ENCODE measurements at regions not wholly inside any gene's neighbourhood (a gene's known extent, or its start where the extent isn't known, plus 50 kb on each side); places are given as distances from the start of the nearest gene placed in this dataset.

GRCh38 chr7:40965774-40966173, 737.1 kb downstream of the INHBA start:
- intact Hi-C loops (cut with DNase I) = no loop called here
- no peaks in the 10 kb centered on the region for H3K27me3 ChIP-seq (replicated peaks; ENCODE audit: insufficient read depth)
- H3K36me3 ChIP-seq = no peaks in the 10 kb centered on the region
- WGBS = 92% methylated on average over 1 of the region's 1 CpG
- peaks cover 5% of the 10 kb centered on the region for H3K4me1 ChIP-seq (replicated peaks)
- no peak for DNase-seq (ENCODE audit: low spot score)
- no peak for TF ChIP-seq POLR2A (IDR thresholded peaks at IDR 0.05)
- no peak overlapping the region for H3K27ac ChIP-seq
- no peaks in the 10 kb centered on the region for H3K9me3 ChIP-seq
- no peak overlapping the region for H3K4me3 ChIP-seq

DNA sequence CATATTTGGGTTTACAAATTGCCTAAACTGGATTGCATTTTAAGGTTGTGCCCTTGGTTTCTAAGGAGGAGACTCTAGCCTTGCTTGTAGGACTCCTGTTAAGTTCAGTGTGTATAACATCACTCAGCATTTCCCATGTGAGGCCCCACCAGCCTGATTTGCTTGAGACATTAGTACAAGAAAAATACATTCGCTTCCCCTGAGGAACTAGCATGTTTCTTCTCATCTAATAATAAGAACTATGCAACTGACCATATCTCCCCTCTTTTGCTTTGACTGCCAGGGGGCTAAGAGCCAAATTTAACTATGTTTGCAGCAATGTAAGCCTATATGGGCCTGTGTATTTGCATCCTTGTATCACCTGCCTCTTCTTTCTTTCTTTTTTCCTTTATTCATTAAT, 737.9 kb downstream of the INHBA start:
- H3K36me3 ChIP-seq = no peaks in the 10 kb centered on the region
- no peak overlapping the region for H3K27ac ChIP-seq
- H3K4me3 ChIP-seq = no peak overlapping the region
- WGBS = 94% methylated on average over 1 of the region's 1 CpG
- no peaks in the 10 kb centered on the region for H3K27me3 ChIP-seq (replicated peaks; ENCODE audit: insufficient read depth)
- H3K9me3 ChIP-seq = no peaks in the 10 kb centered on the region
- H3K4me1 ChIP-seq (replicated peaks) = peaks cover 5% of the 10 kb centered on the region
- intact Hi-C loops (cut with DNase I) = no loop called here
- no peak for DNase-seq (ENCODE audit: low spot score)
- TF ChIP-seq POLR2A (IDR thresholded peaks at IDR 0.05) (no peak), POLR2AphosphoS5 (IDR thresholded peaks at IDR 0.05) (no peak)
- TF ChIP-seq, protein P1, sequence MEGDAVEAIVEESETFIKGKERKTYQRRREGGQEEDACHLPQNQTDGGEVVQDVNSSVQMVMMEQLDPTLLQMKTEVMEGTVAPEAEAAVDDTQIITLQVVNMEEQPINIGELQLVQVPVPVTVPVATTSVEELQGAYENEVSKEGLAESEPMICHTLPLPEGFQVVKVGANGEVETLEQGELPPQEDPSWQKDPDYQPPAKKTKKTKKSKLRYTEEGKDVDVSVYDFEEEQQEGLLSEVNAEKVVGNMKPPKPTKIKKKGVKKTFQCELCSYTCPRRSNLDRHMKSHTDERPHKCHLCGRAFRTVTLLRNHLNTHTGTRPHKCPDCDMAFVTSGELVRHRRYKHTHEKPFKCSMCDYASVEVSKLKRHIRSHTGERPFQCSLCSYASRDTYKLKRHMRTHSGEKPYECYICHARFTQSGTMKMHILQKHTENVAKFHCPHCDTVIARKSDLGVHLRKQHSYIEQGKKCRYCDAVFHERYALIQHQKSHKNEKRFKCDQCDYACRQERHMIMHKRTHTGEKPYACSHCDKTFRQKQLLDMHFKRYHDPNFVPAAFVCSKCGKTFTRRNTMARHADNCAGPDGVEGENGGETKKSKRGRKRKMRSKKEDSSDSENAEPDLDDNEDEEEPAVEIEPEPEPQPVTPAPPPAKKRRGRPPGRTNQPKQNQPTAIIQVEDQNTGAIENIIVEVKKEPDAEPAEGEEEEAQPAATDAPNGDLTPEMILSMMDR (IDR thresholded peaks at IDR 0.05) = no peak

GRCh38 chr7:40964610-40965009, 738.3 kb downstream of the INHBA start:
- Histone ChIP-seq H3K36me3 (no peaks in the 10 kb centered on the region), H3K4me3 (no peak overlapping the region), H3K4me1 (replicated peaks) (peaks cover 5% of the 10 kb centered on the region), H3K27me3 (replicated peaks; ENCODE audit: insufficient read depth) (no peaks in the 10 kb centered on the region), H3K9me3 (no peaks in the 10 kb centered on the region), H3K27ac (no peak overlapping the region)
- DNase-seq (ENCODE audit: low spot score) = no peak
- WGBS = 89% methylated on average over 2 of the region's 2 CpGs
- TF ChIP-seq POLR2A (IDR thresholded peaks at IDR 0.05) (no peak), POLR2AphosphoS5 (IDR thresholded peaks at IDR 0.05) (no peak)
- TF ChIP-seq, protein P1 (IDR thresholded peaks at IDR 0.05) = no peak
- intact Hi-C loops (cut with DNase I) = no loop called here

DNA sequence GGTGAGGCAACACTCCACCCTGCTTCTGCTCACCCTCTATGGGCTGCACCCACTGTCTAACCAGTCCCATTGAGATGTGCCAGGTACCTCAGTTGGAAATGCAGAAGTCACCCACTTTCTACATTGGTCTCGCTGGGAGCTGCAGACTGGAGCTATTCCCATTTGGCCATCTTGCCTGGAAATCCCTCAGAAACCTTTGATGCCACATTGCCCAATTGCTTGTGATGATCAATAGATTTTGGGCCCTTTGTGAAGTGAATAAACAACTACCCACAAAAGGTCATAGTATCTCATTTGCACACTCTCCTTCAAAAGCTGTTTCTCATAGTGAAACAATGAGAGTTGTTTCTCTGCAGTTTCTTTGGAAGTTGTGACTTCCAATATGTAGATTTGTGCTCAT, 742.9 kb downstream of the INHBA start:
- no peaks in the 10 kb centered on the region for H3K4me1 ChIP-seq (replicated peaks)
- TF ChIP-seq, protein P1 (IDR thresholded peaks at IDR 0.05) = no peak
- TF ChIP-seq POLR2A (IDR thresholded peaks at IDR 0.05) (no peak), POLR2AphosphoS5 (IDR thresholded peaks at IDR 0.05) (no peak)
- H3K27me3 ChIP-seq (replicated peaks; ENCODE audit: insufficient read depth) = no peaks in the 10 kb centered on the region
- no peak overlapping the region for H3K27ac ChIP-seq
- no peaks in the 10 kb centered on the region for H3K9me3 ChIP-seq
- no peak for DNase-seq (ENCODE audit: low spot score)
- no peak overlapping the region for H3K4me3 ChIP-seq
- intact Hi-C loops (cut with DNase I) = no loop called here
- no peaks in the 10 kb centered on the region for H3K36me3 ChIP-seq
- 100% methylated on average over 1 of the region's 1 CpG for WGBS

DNA sequence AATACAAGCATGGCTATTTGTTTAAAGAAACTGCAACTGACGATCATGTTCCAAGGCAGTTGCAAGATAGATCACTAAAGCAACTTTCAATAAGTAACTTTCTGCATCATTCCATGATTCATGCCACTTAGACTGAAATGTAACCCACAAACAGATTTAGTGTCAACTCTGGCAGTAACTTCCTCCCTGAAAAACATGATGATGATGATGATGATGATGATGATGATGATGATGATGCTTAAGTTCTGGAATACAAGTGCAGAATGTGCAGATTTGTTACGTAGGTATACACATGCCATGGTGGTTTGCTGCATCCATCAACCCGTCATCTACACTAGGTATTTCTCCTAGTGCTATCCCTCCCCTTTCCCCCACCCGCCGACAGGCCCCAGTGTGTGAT, 754.7 kb downstream of the INHBA start:
- 71% methylated on average over 5 of the region's 5 CpGs for WGBS
- Histone ChIP-seq H3K4me3 (no peak overlapping the region), H3K4me1 (replicated peaks) (no peaks in the 10 kb centered on the region), H3K36me3 (no peaks in the 10 kb centered on the region), H3K9me3 (no peaks in the 10 kb centered on the region), H3K27ac (no peak overlapping the region), H3K27me3 (replicated peaks; ENCODE audit: insufficient read depth) (no peaks in the 10 kb centered on the region)
- intact Hi-C loops (cut with DNase I) = no loop called here
- TF ChIP-seq POLR2AphosphoS5 (IDR thresholded peaks at IDR 0.05) (no peak), POLR2A (IDR thresholded peaks at IDR 0.05) (no peak)
- TF ChIP-seq, protein P1 (IDR thresholded peaks at IDR 0.05) = no peak
- DNase-seq (ENCODE audit: low spot score) = no peak
